GM12878 (cell line): ENCODE measurements at regions not wholly inside any gene's neighbourhood (a gene's known extent, or its start where the extent isn't known, plus 50 kb on each side); places are given as distances from the start of the nearest gene placed in this dataset.

ENCODE experiments used
- EZH2 ChIP-seq: IDR thresholded peaks from 2 replicates; pipeline ENCODE4 v1.6.1; 2012; ENCODE audit warnings: low read depth, mild to moderate bottlenecking, control low read depth, inconsistent platforms, low read length, borderline replicate concordance; ENCODE audit not compliant: control insufficient read depth
- HDAC6 ChIP-seq: fragments of 200-600 bp; sonication (generic); IDR thresholded peaks from one replicate; pipeline ENCODE4 v1.8.0; 2017; ENCODE audit warnings: antibody characterized with exemption; ENCODE audit not compliant: unreplicated experiment
- POLR2AphosphoS5 ChIP-seq: IDR thresholded peaks from 2 replicates; pipeline ENCODE4 v1.6.1; 2011; ENCODE audit warnings: mild to moderate bottlenecking, low read length, inconsistent platforms

- no peak for TF ChIP-seq EZH2
- no peak for TF ChIP-seq POLR2AphosphoS5
- TF ChIP-seq HDAC6 = no peak
These were observed 1080.6 kb upstream of the CDH6 start for GRCh38 chr5:30112867-30113266.
